Keratinocyte (primary cell): ENCODE measurements at regions not wholly inside any gene's neighbourhood (a gene's known extent, or its start where the extent isn't known, plus 50 kb on each side); places are given as distances from the start of the nearest gene placed in this dataset.

ENCODE experiments used
- DNase-seq: peaks from one replicate; pipeline ENCODE4 v3.0.0-alpha.2; 2011; ENCODE audit warnings: low read depth, missing footprints, low spot score
- FAIRE-seq: peaks from 2 replicates; lab custom pipeline; 2011; peaks lifted over from hg19 to GRCh38; lab: Jason Lieb, UNC
- H2AFZ ChIP-seq: 2 replicates; pipeline ENCODE4 v1.6.0; 2012; ENCODE audit warnings: low read length, control low read depth, inconsistent platforms; ENCODE audit not compliant: control insufficient read depth
- H3K27ac ChIP-seq: 2 replicates; pipeline ENCODE4 v1.5.1; 2011; ENCODE audit warnings: low read length; ENCODE audit not compliant: control insufficient read depth, insufficient read depth
- H3K27me3 ChIP-seq: 3 replicates; pipeline ENCODE4 v1.6.0; 2011; ENCODE audit warnings: low read length; ENCODE audit not compliant: control insufficient read depth, insufficient read depth; ENCODE audit errors: extremely low read depth
- H3K36me3 ChIP-seq, 2 experiments: 2 replicates in 1 of 2; 3 replicates in 1 of 2; pipeline ENCODE4 v1.5.1; 2011; ENCODE audit warnings: low read length in 2 of 2, mild to moderate bottlenecking in 1 of 2; ENCODE audit not compliant: control insufficient read depth in 2 of 2, insufficient read depth in 2 of 2; ENCODE audit errors: extremely low read depth in 1 of 2
- H3K4me1 ChIP-seq: 3 replicates; pipeline ENCODE4 v1.5.1; 2011; ENCODE audit warnings: low read length; ENCODE audit not compliant: control insufficient read depth, insufficient read depth; ENCODE audit errors: extremely low read depth
- H3K4me2 ChIP-seq: 3 replicates; pipeline ENCODE4 v1.6.0; 2011; ENCODE audit warnings: low read depth, low read length; ENCODE audit not compliant: control insufficient read depth, insufficient read depth; ENCODE audit errors: extremely low read depth
- H3K4me3 ChIP-seq, 3 experiments: fragments of 200-600 bp in 1 of 3; sonication (generic) in 1 of 3; 2 replicates in 2 of 3; 3 replicates in 1 of 3; pipeline ENCODE4 v1.5.1; 2011 to 2016; ENCODE audit warnings: low read length in 3 of 3, mild to moderate bottlenecking in 3 of 3, control low read depth in 2 of 3, inconsistent platforms in 1 of 3, low read depth in 1 of 3, mixed read lengths in 1 of 3, mixed run types in 1 of 3, moderate library complexity in 1 of 3; ENCODE audit not compliant: control insufficient read depth in 2 of 3, insufficient read depth in 2 of 3; ENCODE audit errors: extremely low read depth in 1 of 3
- H3K79me2 ChIP-seq: 2 replicates; pipeline ENCODE4 v1.6.0; 2012; ENCODE audit warnings: low read length; ENCODE audit not compliant: control insufficient read depth, insufficient read depth
- H3K9ac ChIP-seq: 3 replicates; pipeline ENCODE4 v1.6.0; 2011; ENCODE audit warnings: low read length; ENCODE audit not compliant: control insufficient read depth, insufficient read depth; ENCODE audit errors: extremely low read depth
- H3K9me1 ChIP-seq: 3 replicates; pipeline ENCODE4 v1.6.0; 2011; ENCODE audit warnings: low read length; ENCODE audit not compliant: control insufficient read depth, insufficient read depth; ENCODE audit errors: extremely low read depth
- H3K9me3 ChIP-seq: 2 replicates; pipeline ENCODE4 v1.5.1; 2012; ENCODE audit warnings: low read depth, low read length; ENCODE audit not compliant: control insufficient read depth
- H4K20me1 ChIP-seq: 3 replicates; pipeline ENCODE4 v1.6.0; 2011; ENCODE audit warnings: low read length; ENCODE audit not compliant: control insufficient read depth, insufficient read depth; ENCODE audit errors: extremely low read depth
- CTCF ChIP-seq, 3 experiments: IDR thresholded peaks in 1 of 3; conservative IDR thresholded peaks in 1 of 3; optimal IDR thresholded peaks in 1 of 3; 2 replicates in 2 of 3; 3 replicates in 1 of 3; pipeline versions ENCODE3 to v1.5.1; 2011; ENCODE audit warnings: low read length in 3 of 3, mild to moderate bottlenecking in 3 of 3, moderate library complexity in 2 of 3, control low read depth in 1 of 3, inconsistent platforms in 1 of 3; ENCODE audit not compliant: insufficient read depth in 2 of 3; ENCODE audit errors: extremely low read depth in 1 of 3
- EZH2 ChIP-seq: IDR thresholded peaks from one replicate; pipeline ENCODE4 v1.6.1; 2012; ENCODE audit warnings: inconsistent platforms, mild to moderate bottlenecking, low read length, moderate library complexity
- dilution Hi-C: fragments of 300-500 bp; cut with MboI; formaldehyde crosslinking; loops from one replicate; pipeline ENCODE4 v1.7.0; 2020; ENCODE audit warnings: low sequenced_read_pairs; ENCODE audit not compliant: extremely low pct_ligation_motif_present

- FAIRE-seq (no peak), DNase-seq (no peak)
- H4K20me1 ChIP-seq = no peaks in the 10 kb centered on the region
- dilution Hi-C loops = no loop called here
- TF ChIP-seq CTCF (optimal IDR thresholded peaks at IDR 0.05 in 1 of 3, IDR thresholded peaks at IDR 0.05 in 1 of 3, conservative IDR thresholded peaks at IDR 0.05 in 1 of 3; ENCODE audit: extremely low read depth in 1 of 3, insufficient read depth in 2 of 3, low read length in 3 of 3) (no peak), EZH2 (no peak)
- H3K36me3 ChIP-seq = no peaks in the 10 kb centered on the region
- H3K9me3 ChIP-seq = no peaks in the 10 kb centered on the region
- H3K27ac ChIP-seq = no peak overlapping the region
- H3K4me2 ChIP-seq = no peak overlapping the region
- H2AFZ ChIP-seq = no peak overlapping the region
- no peaks in the 10 kb centered on the region for H3K79me2 ChIP-seq
- no peak overlapping the region for H3K4me3 ChIP-seq
- no peaks in the 10 kb centered on the region for H3K9me1 ChIP-seq
- no peaks in the 10 kb centered on the region for H3K27me3 ChIP-seq
- H3K4me1 ChIP-seq = no peaks in the 10 kb centered on the region
- H3K9ac ChIP-seq = no peak overlapping the region
These were observed 175.3 kb upstream of the BRINP1 start for GRCh38 chr9:119544492-119544891.

- Histone ChIP-seq H3K27me3 (no peaks in the 10 kb centered on the region), H3K4me2 (no peak overlapping the region), H3K9ac (no peak overlapping the region), H3K4me3 (no peak overlapping the region), H3K9me1 (no peaks in the 10 kb centered on the region), H3K79me2 (no peaks in the 10 kb centered on the region), H4K20me1 (no peaks in the 10 kb centered on the region), H3K9me3 (no peaks in the 10 kb centered on the region), H3K4me1 (no peaks in the 10 kb centered on the region), H3K36me3 (no peaks in the 10 kb centered on the region), H2AFZ (no peak overlapping the region), H3K27ac (no peak overlapping the region)
- no peak for TF ChIP-seq CTCF (optimal IDR thresholded peaks at IDR 0.05 in 1 of 3, IDR thresholded peaks at IDR 0.05 in 1 of 3, conservative IDR thresholded peaks at IDR 0.05 in 1 of 3; ENCODE audit: extremely low read depth in 1 of 3, insufficient read depth in 2 of 3, low read length in 3 of 3)
- TF ChIP-seq EZH2 = no peak
- dilution Hi-C loops = no loop called here
- no peak for FAIRE-seq
- no peak for DNase-seq
These were observed 167.9 kb upstream of the BRINP1 start for GRCh38 chr9:119537138-119537537.
